HAP-1 (cell line): ENCODE measurements at regions not wholly inside any gene's neighbourhood (a gene's known extent, or its start where the extent isn't known, plus 50 kb on each side); places are given as distances from the start of the nearest gene placed in this dataset.

Experiments
- DNase-seq, 2 experiments: peaks; one replicate each; pipeline ENCODE4 v3.0.0-alpha.2; 2016 to 2020; ENCODE audit warnings: low spot score in 2 of 2
- H3K27me3 ChIP-seq: fragments of 250-450 bp; sonication (Bioruptor Pico); 2 replicates; pipeline ENCODE4 v1.5.1; 2020; ENCODE audit warnings: low read depth, mild to moderate bottlenecking, moderate library complexity
- H3K36me3 ChIP-seq: fragments of 250-450 bp; sonication (Bioruptor Pico); replicated peaks from 2 replicates; pipeline ENCODE4 v1.5.1; 2020; ENCODE audit warnings: mild to moderate bottlenecking
- H3K4me1 ChIP-seq: fragments of 250-450 bp; sonication (Bioruptor Pico); 2 replicates; pipeline ENCODE4 v1.5.1; 2020; ENCODE audit warnings: mild to moderate bottlenecking
- H3K4me3 ChIP-seq: fragments of 250-450 bp; sonication (Bioruptor Pico); 2 replicates; pipeline ENCODE4 v1.5.1; 2020; ENCODE audit warnings: mild to moderate bottlenecking, moderate library complexity
- H3K9me3 ChIP-seq: fragments of 250-450 bp; sonication (Bioruptor Pico); 2 replicates; pipeline ENCODE4 v1.5.1; 2020; ENCODE audit warnings: mild to moderate bottlenecking, moderate library complexity
- in situ Hi-C: fragments of 300-500 bp; cut with MboI; formaldehyde crosslinking; loops from 3 replicates; pipeline ENCODE4 v1.14.3; 2020; ENCODE audit warnings: low sequenced_read_pairs, inconsistent platforms, mixed read lengths

DNA sequence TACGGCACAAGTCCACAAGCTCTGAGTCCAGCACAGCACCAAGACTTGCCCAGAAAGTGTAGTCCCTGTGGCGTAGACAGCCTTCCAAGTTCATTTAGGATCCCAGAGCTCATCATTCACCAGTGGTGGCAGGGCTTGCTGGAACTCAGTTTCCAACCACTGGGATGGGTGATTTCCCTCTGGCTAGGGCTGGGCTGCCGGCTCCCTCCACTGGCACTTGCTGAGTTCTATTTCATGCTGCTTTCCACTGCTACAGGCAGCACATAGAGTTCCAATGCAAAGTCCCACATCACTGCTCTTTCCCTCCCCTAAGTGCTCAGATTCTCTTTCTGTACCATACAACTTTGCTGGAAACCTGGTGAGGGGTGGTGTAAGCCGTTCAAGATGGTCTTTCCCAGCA, 510.3 kb upstream of the TMPRSS15 start:
- DNase-seq = peak in 1 of 2 experiments; percentile 7
- H3K9me3 ChIP-seq = 0 out of 2 replicates have a peak, but pooled peaks cover 3% of the 10 kb centered on the region

GRCh38 chr21:18914570-18914969, 511.0 kb upstream of the TMPRSS15 start:
- no peak for DNase-seq
- Histone ChIP-seq H3K4me3 (no peak overlapping the region), H3K36me3 (no peaks in the 10 kb centered on the region), H3K27me3 (no peaks in the 10 kb centered on the region), H3K4me1 (no peaks in the 10 kb centered on the region), H3K9me3 (0 out of 2 replicates have a peak, but pooled peaks cover 3% of the 10 kb centered on the region)
- in situ Hi-C loops = no loop called here

More for the DNA sequence above, 510.3 kb upstream of the TMPRSS15 start:
- H3K27me3 ChIP-seq = no peaks in the 10 kb centered on the region
- no peak overlapping the region for H3K4me3 ChIP-seq
- H3K36me3 ChIP-seq = no peaks in the 10 kb centered on the region
- in situ Hi-C loops = no loop called here
- H3K4me1 ChIP-seq = no peaks in the 10 kb centered on the region

- no peaks in the 10 kb centered on the region for H3K9me3 ChIP-seq
- no peak for DNase-seq
- H3K36me3 ChIP-seq = no peaks in the 10 kb centered on the region
- H3K4me1 ChIP-seq = no peaks in the 10 kb centered on the region
- no peak overlapping the region for H3K4me3 ChIP-seq
- in situ Hi-C loops = no loop called here
- H3K27me3 ChIP-seq = no peaks in the 10 kb centered on the region
Observed at GRCh38 chr21:18917622-18918021, 514.0 kb upstream of the TMPRSS15 start.

GRCh38 chr21:18931237-18931636, 527.7 kb upstream of the TMPRSS15 start:
- in situ Hi-C loops = no loop called here
- H3K4me3 ChIP-seq = no peak overlapping the region
- no peak for DNase-seq
- H3K4me1 ChIP-seq = no peaks in the 10 kb centered on the region; the same call in 1 of the 2 replicates
- no peaks in the 10 kb centered on the region for H3K36me3 ChIP-seq
- no peaks in the 10 kb centered on the region for H3K9me3 ChIP-seq
- no peaks in the 10 kb centered on the region for H3K27me3 ChIP-seq

- Histone ChIP-seq H3K4me1 (peaks cover 4% of the 10 kb centered on the region; the same call in 1 of the 2 replicates), H3K27me3 (no peaks in the 10 kb centered on the region), H3K9me3 (no peaks in the 10 kb centered on the region), H3K4me3 (no peak overlapping the region), H3K36me3 (no peaks in the 10 kb centered on the region)
- in situ Hi-C loops = no loop called here
- DNase-seq = no peak
Observed at GRCh38 chr21:18937337-18937736, 533.8 kb upstream of the TMPRSS15 start.

DNA sequence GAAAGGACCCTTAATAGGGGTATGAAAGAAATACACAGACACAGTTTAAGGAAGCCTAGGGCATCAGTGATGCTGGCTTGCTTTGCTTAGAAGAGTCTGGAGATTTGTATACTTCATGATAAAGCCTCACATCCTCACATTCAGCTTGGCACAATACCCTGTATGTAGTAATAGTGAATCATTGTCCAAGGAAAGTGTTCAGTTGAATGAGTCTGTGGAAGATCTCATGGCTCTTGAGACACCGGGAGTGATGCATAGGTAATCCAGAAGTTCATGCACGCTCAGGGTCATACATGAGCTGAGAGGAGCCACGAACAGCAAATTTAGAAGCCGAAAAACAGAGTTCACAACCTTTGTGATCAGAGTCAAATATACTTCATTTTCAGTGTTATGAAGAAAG, 537.2 kb upstream of the TMPRSS15 start:
- Histone ChIP-seq H3K27me3 (no peaks in the 10 kb centered on the region), H3K4me3 (no peak overlapping the region), H3K9me3 (no peaks in the 10 kb centered on the region), H3K4me1 (peaks cover 4% of the 10 kb centered on the region; the same call in 1 of the 2 replicates), H3K36me3 (no peaks in the 10 kb centered on the region)
- in situ Hi-C loops = no loop called here
- DNase-seq = no peak

DNA sequence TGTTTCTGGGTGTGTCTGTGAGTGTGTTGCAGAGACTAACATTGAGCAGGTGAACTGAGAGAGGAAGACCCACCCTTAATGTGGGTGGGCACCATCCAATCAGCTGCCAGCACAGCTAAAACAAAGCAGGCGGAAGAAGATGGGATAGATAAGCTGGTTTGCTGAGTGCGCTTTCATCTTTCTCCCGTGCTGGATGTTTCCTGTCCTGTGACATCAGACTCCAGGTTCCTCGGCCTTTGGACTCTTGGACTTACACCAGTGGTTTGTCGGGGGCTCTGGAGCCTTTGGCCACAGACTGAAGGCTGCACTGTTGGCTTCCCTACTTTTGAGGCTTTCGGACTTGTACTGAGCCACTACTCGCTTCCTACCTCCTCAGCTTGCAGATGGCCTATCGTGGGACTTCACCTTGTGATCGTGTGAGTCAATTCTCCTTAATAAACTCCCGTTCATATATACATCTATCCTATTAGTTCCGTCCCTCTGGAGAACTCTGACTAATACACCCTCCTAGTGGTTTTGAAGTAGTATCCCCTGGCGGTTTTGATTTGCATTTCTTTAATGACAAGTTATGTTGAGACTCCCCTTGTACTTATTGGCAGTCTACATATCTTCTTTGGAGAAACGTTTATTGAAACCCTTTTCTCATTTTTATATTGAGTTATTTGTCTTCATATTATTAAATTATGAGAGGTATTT, 546.6 kb upstream of the TMPRSS15 start:
- in situ Hi-C loops = no loop called here
- DNase-seq = no peak
- no peak overlapping the region for H3K4me3 ChIP-seq
- H3K27me3 ChIP-seq = no peaks in the 10 kb centered on the region
- H3K9me3 ChIP-seq = no peaks in the 10 kb centered on the region; the same call in 1 of the 2 replicates
- H3K36me3 ChIP-seq = no peaks in the 10 kb centered on the region
- no peaks in the 10 kb centered on the region for H3K4me1 ChIP-seq

DNA sequence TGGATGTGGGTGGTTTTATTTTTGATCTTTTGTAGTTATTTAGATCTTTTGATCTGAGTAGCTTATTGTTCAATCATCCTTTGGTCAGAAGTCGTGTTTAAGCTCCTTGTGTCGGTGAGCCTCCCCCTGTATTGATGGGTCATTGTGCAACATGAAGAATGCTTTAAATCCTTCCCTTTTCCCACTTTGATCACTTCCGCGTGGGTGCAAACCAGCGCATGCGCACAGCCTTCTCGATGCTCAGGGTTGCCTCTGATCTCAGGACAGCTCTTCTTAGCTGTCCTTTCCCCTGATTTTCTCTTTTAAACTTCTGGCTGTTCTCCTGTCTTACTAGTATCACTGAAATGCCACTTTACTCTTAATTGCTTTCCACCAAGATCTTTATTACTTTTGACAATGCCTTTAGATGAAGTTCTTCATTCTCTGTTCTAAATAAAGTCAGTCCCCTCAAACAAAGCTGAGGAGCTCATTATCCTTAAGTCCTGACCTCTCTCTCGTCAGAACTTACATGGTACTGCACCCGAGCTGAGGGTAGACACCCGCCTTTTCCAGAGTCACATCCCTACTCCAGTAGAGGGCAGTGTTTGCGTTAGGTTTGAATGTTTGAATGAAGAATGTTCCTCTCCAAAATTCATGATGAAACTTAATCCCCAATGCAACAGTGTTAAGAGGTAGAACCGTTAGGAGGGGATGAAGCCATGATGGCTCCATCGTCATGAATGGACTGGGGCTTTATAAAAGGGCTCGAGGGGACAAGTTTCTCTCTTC, 547.9 kb upstream of the TMPRSS15 start:
- no peaks in the 10 kb centered on the region for H3K27me3 ChIP-seq
- H3K9me3 ChIP-seq = no peaks in the 10 kb centered on the region; the same call in 1 of the 2 replicates
- no peak overlapping the region for H3K4me3 ChIP-seq
- in situ Hi-C loops = no loop called here
- H3K4me1 ChIP-seq = no peaks in the 10 kb centered on the region
- no peaks in the 10 kb centered on the region for H3K36me3 ChIP-seq
- peak; percentile 6 to 44 for DNase-seq

DNA sequence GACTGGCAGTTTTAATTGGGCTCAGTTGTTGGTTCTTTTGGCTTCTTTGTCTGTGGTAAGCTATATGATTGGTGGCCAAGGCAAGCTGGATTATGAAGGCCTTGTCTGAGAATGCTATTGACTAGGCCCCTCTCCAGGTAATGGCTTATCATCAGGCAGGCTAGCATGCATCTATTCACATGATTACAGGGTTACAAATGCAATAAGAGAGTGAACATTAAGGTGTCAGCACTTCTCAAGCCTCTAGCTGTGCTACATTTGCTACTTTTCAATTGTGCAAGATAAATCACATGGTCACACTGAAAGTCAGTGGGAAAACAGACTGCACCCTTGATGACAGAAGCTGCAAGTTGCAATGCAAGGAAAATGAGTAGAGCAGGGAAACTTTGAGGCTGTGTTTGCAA, 550.9 kb upstream of the TMPRSS15 start:
- Histone ChIP-seq H3K27me3 (no peaks in the 10 kb centered on the region), H3K4me1 (no peaks in the 10 kb centered on the region), H3K4me3 (no peak overlapping the region), H3K36me3 (no peaks in the 10 kb centered on the region), H3K9me3 (no peaks in the 10 kb centered on the region; the same call in 1 of the 2 replicates)
- in situ Hi-C loops = no loop called here
- DNase-seq = no peak

DNA sequence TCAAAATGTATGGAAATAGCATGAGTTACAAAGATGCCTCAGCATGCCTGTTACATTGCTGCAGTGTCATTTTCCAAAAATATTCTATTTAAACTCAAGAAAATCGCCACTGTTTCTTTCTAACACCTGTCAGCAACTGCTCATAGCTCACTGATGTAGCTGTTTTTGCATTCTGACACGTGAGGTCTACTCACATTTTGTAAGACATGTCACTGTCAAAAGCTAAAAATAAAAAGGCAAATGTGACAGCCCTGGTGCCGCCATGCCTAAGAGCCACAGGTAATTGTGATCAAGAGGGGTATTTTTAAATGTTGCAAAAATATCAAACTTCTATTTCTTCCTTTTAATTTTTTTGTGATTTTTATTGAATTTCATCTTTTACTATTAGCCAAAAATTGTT, 556.2 kb upstream of the TMPRSS15 start:
- H3K4me3 ChIP-seq = no peak overlapping the region
- in situ Hi-C loops = no loop called here
- no peaks in the 10 kb centered on the region for H3K27me3 ChIP-seq
- no peaks in the 10 kb centered on the region for H3K9me3 ChIP-seq
- no peak for DNase-seq
- H3K4me1 ChIP-seq = no peaks in the 10 kb centered on the region
- no peaks in the 10 kb centered on the region for H3K36me3 ChIP-seq

- H3K4me1 ChIP-seq = no peaks in the 10 kb centered on the region
- H3K36me3 ChIP-seq = no peaks in the 10 kb centered on the region
- no peak overlapping the region for H3K4me3 ChIP-seq
- no peak for DNase-seq
- H3K27me3 ChIP-seq = no peaks in the 10 kb centered on the region
- in situ Hi-C loops = no loop called here
- no peaks in the 10 kb centered on the region for H3K9me3 ChIP-seq
Observed at GRCh38 chr21:18960306-18960705, 556.7 kb upstream of the TMPRSS15 start.

DNA sequence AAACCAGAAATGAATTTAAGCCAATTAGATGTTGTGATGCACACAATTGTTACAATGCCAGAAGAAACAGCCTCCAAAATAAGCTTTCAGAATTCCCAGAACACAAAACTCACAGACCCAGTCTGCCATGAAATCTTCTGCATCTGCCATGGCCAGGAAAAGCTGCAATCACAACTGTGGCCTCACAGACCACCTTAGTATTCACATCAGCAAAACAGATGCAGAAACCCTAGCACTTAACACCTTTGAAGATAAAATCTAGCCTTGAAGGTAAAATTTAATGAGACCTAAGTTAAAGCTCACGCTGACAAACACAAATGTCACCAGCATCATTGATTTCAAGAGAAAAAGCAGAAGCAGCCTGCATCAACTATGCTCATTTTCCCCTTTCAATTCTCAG, 566.8 kb upstream of the TMPRSS15 start:
- in situ Hi-C loops = no loop called here
- H3K27me3 ChIP-seq = no peaks in the 10 kb centered on the region
- no peaks in the 10 kb centered on the region for H3K9me3 ChIP-seq
- no peaks in the 10 kb centered on the region for H3K4me1 ChIP-seq
- DNase-seq = no peak
- H3K4me3 ChIP-seq = no peak overlapping the region
- H3K36me3 ChIP-seq = no peaks in the 10 kb centered on the region

DNA sequence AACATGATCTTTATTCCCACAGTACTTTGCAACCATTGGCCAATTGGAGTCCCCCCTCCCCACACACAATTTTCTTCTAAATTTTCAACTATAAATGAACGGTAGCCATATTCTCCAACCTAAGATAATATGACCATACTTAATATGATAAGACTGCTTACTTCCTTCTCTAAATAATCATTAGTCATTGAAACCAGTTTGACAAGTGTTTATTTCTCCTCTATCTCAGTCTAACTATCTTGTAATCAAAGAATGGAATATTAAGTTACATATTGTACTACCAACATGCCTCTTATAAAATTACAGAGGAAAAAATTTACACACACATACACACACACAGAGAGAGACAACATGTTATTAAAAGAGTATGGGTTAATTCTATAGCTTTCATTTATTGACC, 567.4 kb upstream of the TMPRSS15 start:
- no peaks in the 10 kb centered on the region for H3K36me3 ChIP-seq
- no peak for DNase-seq
- no peaks in the 10 kb centered on the region for H3K9me3 ChIP-seq
- in situ Hi-C loops = no loop called here
- H3K4me1 ChIP-seq = no peaks in the 10 kb centered on the region
- H3K4me3 ChIP-seq = no peak overlapping the region
- no peaks in the 10 kb centered on the region for H3K27me3 ChIP-seq

DNA sequence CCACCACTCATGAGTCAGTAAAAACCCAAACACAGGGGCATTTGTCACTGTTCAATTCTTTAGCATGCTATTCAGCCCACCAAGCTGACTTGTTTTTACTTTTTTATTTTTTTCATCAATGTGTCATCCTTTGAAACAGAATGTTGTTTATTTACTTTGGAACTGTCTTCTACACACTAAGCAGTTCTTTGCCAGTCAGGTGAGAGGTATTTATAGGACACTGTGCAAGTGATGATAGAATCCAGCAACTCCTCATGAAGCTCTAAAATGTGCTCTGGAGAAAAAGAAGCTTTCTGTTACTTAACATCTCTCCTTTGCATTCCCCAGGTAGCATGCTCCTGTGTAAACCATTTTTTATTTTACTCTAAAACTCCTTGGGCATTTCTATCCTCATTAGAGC, 582.0 kb upstream of the TMPRSS15 start:
- no peak for DNase-seq
- H3K9me3 ChIP-seq = no peaks in the 10 kb centered on the region; the same call in 1 of the 2 replicates
- in situ Hi-C loops = no loop called here
- H3K4me1 ChIP-seq = no peaks in the 10 kb centered on the region; the same call in 1 of the 2 replicates
- no peak overlapping the region for H3K4me3 ChIP-seq
- H3K27me3 ChIP-seq = no peaks in the 10 kb centered on the region
- H3K36me3 ChIP-seq = no peaks in the 10 kb centered on the region
